HG03135 (cell line): ENCODE measurements at regions not wholly inside any gene's neighbourhood (a gene's known extent, or its start where the extent isn't known, plus 50 kb on each side); places are given as distances from the start of the nearest gene placed in this dataset.
"Not testable (repeated sequence)": the region's sequence is repeated elsewhere in the genome, so short reads cannot be mapped to it uniquely, and the experiment has no call there.

Experiments used
- ATAC-seq: cut with Tn5 transposase; IDR thresholded peaks from one replicate; pipeline ENCODE4 v1.9.1; 2021; ENCODE audit warnings: mild to moderate bottlenecking, moderate library complexity; ENCODE audit not compliant: unreplicated experiment

DNA sequence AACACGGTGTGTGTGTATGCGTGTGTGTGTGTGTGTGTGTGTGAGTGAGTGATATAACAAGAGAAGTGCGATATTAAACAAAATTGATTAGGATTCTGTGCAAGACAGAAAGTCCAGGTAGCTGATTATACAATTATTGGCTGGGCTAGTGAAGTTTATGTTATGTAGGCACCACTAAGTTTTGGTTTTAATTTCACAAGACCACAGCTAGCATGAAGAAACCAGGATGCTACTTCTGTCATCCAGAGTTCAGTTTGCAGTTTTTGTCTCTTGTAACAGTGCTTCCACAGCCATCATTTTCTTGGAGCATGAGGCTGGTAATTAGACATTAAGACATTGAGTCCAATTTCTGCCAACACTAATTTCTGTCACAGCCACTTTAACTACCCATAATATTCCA, 1590.2 kb upstream of the B3GALT2 start:
- no peak for ATAC-seq

DNA sequence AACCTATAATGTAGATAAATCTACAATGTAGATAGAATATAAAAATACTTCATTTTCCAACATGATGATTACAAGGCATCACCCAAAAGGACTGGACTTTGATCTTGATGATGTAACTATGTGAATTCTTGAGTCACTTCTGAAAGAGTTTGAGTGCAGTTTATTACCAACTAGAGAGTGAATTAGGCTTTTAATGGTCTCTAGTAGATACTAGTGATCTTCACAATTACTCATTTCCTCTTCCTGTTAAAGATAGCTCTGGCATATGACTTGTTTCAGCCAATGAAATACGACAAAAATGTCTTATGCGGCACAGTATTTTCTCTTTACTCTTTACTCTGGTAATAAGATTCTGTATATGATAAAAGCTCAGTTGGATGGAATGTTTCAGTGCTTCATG, 1588.1 kb upstream of the B3GALT2 start:
- no peak for ATAC-seq

DNA sequence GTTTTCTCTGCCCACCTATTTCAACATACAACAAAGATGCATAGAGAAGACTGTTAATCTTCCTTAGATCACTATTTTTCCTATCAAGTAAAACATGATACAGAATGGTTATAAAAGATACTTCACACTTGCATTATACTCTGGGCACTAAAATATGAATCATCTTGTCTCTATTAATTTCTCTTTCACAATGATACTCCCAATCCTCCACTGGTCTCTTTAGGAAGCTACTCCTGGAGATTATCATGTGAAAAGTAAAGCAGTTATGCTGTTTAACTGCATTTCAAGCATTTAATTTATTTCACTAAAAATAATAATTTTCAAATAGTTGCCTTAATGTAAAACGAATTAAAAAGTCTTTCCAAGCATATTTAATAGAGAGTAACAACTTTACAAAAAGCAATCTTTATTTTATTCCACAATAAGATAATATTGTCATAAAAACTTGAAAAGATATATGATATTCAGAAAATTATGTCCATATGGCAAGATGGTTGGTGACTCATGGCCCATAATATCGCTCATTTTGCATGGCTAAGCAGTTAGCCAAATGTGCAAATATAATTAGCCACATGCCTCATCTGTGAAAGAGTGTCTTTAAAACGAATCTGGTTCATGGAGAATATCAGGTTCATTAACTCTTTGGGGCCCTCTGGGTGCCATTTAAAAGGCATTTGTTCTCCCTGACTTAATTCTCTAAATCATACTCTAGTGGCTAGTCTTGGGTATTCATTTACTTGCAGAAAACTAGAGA, 1569.0 kb upstream of the B3GALT2 start:
- no peak for ATAC-seq

DNA sequence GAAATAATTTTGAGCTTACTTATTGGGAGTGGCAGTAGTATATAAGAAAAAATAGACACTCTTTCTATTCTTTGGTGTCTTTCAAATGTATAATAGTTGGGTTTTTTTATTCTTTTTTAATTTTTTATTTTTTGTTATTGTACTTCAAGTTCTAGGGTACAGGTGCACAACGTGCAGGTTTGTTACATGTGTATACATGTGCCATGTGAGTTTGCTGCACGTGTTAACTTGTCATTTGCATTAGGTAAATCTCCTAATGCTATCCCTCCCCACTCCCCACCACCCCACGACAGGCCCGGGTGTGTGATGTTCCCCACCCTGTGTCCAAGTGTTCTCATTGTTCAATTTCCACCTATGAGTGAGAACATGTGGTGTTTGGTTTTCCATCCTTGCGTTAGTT, 1552.4 kb upstream of the B3GALT2 start:
- not testable (repeated sequence) for ATAC-seq

DNA sequence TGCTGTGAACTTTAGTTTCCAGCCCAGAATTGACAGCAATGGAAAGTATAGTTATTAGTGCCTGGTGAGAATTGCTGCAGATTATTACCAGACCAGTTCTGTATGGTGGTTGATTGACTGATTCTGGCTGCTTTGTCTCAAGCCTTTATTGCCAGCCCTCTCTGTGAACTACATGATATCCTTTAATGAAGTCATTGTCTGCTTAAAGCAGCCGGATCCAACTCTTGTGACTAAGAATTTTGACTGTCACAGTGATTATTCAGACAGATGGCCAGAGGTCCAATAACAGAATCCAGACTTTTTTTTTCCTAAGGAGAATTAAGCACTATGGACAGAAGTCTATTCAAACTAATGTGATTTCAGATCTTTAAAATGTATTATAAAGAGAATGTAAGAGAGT, 1548.6 kb upstream of the B3GALT2 start:
- ATAC-seq: no peak

DNA sequence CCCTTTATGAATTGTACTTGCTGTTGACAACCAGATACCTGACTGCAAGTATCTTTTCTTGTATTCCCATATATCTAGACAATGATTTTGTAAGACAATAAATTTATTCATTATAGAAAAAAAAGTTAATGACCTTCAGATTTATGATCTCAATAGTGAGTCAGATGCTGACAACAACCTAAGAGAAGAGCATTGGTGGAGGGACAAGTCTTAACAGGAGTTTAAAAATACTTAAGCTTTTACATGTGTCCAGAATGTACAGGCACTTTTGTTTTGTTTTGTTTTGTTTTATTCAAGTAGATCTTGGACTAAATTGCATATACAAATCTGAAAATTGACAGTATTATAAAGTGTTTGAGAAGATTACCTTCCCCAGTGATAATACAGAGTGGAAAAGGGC, 1544.6 kb upstream of the B3GALT2 start:
- no peak for ATAC-seq

DNA sequence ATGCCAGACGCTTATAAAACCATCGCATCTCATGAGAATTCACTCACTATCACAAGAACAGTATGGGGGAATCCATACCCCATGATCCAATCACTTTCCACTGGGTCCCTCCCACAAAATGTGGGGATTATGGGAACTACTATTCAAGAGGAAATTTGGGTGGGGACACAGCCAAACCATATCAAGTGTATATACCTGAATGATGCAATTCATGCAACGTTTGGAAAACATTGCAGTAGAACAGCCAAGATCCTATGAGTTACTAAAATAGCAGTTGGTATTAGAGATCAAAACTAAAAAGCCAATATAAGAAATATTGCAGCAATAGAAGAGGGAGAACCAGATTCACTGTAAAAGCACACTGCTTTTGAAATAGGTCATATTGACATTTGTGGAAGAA, 1543.9 kb upstream of the B3GALT2 start:
- no peak for ATAC-seq

DNA sequence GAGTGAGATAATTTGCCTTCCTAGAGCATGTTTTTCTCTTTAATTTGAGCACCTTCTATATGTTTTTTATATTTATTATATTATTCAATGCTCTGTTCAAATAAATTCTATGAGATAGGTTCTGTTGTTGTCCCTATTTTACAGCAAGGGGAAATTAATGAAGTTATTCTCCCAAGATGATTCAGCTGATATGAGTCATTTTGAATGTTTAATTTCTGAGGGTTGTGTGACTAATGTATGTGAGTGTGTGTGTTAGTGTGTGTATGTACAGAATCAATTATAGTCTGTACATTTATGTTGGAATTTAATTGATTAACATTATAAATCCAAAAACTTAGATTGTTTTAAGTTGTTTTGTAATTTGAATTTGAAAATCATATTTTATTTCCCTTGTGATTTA, 1536.7 kb upstream of the B3GALT2 start:
- ATAC-seq: no peak

DNA sequence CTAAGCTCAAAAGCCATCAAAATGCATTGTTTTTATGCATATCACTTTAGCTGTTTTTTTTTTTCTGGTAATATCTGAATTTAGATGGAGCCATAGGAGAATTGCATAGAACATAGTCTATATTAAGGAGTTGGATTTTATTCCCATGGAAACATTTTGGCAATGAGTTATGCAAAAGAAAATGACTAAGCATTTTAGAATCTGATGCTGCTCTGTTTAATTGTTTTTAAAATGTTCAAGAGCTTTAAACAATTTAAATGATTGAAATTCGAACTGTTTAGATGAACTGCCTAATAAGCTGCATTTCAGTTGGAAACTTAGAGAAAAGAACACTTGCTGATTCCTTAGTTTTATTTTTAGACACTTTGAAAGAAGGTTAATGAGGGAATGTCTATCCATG, 1531.5 kb upstream of the B3GALT2 start:
- no peak for ATAC-seq

DNA sequence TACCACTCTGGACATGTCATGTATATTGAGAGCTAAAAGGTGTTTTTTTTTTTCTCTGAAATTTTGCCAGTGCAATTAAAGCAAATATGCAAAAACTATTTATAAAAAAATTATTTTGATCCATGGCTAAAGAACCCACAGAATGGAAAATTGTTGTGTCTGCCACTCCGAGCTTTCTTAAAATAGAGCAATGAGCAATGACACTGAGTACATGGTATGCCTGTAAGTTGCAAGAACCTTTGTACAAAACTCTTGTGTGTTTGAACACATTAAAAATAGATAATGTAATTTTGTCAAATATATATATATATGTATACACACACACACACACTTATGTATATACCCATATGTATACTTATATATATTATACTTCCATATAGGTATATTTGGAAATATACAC, 1530.9 kb upstream of the B3GALT2 start:
- ATAC-seq: no peak

DNA sequence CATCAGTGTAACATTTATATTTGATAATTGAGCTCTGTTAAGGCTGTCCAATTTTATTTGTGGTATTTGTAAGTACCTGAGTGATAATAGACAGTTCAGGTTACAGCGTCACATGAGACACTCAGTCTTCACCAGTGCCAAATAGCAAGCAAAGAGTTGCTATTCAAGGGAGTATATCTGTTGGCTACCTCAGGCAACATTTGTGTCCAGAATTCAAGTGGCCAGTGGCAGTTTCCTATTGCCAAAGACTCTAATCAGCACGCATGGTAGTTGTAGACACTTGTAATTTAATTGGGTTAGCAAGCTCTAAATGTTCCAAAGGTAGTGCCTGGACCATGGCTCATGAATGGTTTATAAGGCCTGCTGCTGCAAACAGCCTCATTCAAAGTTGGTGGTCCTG, 1524.3 kb upstream of the B3GALT2 start:
- ATAC-seq: no peak

DNA sequence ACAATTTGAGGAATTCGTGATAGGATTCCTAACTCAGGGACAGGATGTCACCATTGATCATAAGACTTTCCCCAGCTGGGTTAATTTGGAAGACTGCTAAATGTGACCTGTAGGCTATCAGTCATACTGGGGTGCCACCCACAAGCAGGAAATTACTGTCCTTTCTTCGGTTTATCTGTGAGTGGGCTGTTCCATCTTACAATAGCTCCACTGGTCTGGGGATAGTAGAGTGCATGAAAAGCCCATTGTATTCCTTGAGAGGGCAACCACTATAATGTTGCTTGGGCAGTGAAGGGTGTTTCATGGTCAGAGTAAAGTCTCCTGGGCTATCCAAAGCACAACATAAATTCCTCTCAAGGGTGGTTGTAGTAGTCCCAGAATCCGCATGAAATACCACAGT, 1523.0 kb upstream of the B3GALT2 start:
- ATAC-seq: no peak

DNA sequence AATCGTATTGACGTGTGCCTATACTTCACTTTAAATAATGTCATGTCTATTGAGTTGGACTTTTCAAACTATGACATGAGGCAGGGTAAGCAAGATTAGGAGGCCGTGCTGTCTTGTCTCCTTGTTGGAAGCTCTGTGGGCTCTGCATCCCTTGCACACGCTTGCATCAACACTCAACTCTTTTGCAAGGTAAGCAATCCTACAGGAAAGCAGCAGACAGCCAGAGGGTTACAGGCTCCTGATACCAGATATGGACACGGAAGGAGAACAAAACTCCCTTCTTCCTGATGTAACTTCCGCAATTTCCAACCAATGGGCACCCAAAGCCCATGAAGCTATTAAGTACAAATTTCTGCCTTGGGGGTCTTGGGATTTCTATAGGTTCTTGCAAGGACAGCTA, 1520.7 kb upstream of the B3GALT2 start:
- no peak for ATAC-seq

DNA sequence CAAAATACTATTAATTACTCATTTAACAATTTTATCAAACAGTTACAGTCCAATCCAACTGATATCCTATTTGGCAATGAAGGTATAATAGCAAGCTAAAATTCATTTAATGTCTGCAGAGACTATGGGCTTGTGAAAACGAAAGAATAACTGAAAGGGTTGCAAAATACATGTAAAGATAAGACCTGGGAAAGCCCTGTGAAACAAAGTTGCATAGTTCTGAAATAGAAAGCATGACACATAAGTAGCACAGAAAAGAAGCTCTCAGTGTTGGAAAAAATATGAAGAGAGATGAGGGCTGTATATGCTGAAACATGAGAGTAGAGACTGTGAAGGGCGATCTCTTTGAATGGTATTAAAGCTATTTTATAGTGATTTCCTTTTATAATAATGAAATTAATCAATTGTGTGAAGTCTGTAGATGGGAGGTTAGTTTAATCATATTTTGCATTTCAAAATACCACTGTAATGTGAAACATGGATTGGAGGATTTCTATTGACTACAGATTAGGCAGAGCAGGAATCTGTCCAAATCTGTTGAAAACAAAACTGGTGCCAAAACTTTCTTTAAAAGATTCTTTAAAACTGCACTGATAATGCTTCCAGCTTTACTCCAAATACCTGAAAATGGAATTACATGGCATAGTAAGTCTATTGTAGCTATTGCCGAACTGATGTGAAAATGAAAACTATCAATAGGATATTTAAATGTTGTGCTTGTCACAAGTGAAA, 1518.9 kb upstream of the B3GALT2 start:
- ATAC-seq: no peak

DNA sequence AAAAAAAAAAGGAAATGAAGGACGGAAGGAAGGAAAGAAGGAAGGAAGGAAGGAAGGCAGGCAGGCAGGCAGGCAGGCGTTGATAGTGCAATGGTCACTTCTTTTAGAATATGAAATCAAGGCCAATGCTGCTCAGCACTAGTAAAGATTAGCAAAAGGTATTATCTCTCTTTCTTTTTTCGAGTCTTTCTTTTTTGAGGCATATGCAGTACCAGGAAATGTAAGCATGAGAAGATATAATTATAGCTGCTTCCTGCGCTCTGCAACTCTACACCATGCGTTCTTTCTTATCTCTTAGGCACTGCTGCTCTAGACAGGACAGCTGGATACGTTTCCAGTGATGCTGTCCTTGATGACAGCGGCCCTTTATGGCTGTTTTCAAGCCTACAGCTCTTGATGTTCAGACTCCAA, 1512.5 kb upstream of the B3GALT2 start:
- ATAC-seq: no peak

DNA sequence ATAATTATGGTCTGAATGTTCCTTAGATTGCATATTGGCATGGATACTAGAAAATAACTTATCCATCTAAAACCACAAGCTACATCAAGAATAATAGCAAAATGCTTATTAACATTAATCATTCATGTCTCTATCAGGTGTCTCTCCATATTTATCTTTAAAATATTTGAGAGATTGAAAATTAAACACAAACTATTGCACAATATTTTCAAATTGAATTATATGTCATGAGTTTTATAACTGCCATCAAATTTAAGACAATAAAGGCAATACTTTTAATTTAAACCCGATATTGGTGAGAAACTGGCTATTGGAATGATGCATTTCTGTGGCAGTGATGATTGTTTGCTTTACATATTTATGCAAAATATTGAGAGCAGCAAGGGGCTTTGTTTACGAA, 1506.8 kb upstream of the B3GALT2 start:
- ATAC-seq: no peak

DNA sequence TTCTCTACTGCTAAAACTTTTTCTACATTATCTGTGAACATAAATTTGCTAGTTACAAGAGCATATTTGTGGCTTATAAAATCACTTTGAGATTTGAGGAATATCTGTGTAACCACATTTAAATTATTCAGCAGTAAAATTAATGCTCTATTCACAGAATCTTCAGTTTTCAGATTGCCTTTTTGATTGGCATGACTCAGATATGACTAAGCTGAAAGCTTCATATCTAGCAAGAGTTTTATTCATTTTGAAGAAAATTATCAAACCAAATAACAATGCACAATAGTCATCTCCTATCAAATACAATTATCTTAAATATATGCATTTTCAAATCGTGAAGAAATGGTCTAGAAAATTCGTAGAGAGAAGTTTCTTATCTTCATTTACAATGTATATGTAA, 1498.2 kb upstream of the B3GALT2 start:
- ATAC-seq: no peak

DNA sequence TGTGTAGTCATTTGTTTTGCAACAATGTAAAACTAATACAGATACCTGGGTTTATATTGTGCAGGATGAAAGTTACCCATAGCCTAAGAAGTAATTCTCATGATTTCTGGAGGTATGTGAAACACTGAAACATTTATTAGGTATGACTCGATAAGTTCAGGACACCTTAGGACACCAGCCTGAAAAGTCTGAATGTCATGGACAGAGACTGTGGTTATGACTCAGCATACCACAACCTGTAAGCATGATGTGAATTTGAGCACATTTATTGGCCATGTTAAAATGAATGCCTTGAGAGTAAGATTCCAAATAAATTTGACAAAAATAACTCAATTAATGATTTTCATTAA, 1471.7 kb upstream of the B3GALT2 start:
- ATAC-seq: no peak

DNA sequence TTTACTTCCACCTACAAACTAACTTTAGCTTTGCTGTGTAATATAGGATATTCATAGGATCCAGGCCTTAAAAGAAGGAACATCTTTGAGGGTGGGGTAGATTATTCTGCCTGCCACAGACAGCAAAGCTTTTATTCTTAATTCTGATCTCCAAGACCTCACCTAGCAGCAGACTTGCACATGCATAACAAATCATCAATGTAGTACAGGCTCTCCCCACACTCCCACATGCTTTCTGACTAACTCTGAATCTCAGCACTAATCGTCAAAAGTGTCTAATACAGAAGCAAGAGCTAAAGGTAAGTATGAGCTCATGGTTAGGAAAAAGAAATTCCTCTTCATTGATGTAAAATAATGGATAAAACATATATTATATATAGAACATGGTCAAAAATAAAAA, 1468.5 kb upstream of the B3GALT2 start:
- ATAC-seq: no peak

DNA sequence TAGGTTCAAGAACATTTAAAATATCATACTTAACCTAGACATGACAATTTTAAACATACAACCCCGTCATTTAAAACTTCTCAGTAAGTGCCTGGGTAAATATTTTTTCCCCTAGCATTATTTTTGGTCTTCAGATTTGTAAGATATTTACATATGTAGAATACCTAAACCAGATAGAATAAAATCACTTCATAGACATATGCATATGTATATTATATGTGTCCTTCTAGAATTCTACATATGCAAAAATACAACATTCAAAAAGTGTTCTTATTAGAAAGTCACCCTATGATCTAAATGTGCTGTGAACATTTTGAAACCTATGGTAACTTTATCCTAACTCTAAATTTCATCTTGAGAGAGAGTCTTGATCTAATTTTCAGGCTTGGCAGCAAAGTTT, 1467.0 kb upstream of the B3GALT2 start:
- no peak for ATAC-seq

DNA sequence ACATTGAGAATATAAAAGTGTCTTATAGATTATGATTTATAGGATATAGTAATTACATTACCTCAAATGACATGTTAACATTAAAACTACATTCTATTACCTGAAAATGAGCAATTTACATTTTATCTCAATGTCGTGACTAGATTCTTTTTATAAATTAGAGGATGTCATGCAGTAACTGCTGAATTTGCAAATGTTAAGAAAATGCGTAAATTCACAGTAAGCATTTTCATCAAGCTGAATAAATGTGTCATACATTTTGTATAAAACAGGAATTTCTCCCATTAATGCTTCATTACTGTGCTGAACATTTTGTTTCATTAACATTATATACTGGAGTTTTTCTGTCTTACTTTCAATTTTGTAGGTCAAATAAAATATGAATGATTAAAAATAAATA, 1460.7 kb upstream of the B3GALT2 start:
- ATAC-seq: no peak

DNA sequence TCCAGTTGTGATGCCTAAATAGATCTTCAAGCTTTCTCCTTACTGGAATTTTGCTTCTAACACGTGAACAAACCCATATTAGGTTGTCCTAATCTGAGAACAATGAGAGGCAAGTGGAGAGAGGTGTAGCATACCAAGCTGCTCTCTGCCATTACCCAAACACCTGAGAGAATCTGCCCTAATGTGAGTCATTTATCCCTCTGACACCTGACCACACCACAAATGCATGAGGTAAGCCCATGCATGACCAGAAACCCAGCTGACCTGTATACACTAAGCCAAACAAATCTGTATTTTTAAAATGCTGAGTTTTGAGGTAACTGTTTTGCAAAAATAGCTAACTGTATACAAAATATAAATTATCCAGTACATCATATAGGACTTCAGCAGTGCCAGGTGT, 1458.1 kb upstream of the B3GALT2 start:
- no peak for ATAC-seq

DNA sequence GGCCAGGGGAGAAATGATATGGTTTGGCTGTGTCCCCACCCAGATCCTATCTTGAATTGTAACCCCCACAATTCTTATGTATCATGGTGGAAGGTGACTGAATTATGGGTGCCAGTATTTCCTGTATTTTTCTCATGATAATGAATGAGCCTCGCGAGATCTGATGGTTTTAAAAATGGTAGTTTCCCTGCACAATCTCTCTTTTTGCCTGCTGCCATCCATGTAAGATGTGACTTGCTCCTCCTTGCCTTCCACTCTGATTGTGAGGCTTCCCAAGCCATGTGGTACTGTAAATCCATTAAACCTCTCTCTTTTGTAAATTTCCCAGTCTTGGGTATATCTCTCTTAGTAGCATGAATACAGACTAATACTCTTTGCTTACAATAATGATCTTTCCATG, 1453.9 kb upstream of the B3GALT2 start:
- ATAC-seq: no peak
